ENCODE measurements at regions not wholly inside any gene's neighbourhood (a gene's known extent, or its start where the extent isn't known, plus 50 kb on each side); places are given as distances from the start of the nearest gene placed in this dataset.

DNA sequence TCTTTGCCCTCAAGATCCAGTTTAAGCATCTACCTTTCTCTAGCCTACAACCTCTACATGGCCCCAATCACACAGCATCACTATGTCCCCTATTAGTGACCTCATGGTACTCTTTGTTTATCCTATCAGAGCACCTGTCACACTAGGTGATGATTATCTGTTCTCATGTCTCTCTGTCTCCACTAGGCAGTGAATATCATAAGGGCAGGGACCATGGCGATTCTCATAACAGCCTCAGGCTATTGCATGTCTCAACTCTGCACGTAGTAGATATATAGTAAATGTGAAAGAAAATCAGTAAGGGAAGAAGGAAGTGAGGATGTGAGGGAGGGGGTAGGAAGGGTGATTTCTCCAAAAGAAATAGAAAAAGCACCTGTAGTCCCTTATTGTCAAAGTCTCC is 311.0 kb downstream of the NSG2 start:
- Mint-ChIP-seq H3K4me1 (ENCODE audit: unreplicated experiment) (peaks cover 19% of the 10 kb centered on the region), H3K36me3 (no peaks in the 10 kb centered on the region), H3K9me3 (peaks cover 6% of the 10 kb centered on the region), H3K27ac (peak overlapping the region; percentile 16), H3K4me3 (no peak overlapping the region), H3K27me3 (peaks cover 9% of the 10 kb centered on the region)
- TF ChIP-seq, protein P1, sequence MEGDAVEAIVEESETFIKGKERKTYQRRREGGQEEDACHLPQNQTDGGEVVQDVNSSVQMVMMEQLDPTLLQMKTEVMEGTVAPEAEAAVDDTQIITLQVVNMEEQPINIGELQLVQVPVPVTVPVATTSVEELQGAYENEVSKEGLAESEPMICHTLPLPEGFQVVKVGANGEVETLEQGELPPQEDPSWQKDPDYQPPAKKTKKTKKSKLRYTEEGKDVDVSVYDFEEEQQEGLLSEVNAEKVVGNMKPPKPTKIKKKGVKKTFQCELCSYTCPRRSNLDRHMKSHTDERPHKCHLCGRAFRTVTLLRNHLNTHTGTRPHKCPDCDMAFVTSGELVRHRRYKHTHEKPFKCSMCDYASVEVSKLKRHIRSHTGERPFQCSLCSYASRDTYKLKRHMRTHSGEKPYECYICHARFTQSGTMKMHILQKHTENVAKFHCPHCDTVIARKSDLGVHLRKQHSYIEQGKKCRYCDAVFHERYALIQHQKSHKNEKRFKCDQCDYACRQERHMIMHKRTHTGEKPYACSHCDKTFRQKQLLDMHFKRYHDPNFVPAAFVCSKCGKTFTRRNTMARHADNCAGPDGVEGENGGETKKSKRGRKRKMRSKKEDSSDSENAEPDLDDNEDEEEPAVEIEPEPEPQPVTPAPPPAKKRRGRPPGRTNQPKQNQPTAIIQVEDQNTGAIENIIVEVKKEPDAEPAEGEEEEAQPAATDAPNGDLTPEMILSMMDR (conservative IDR thresholded peaks at IDR 0.05) = no peak
- DNase-seq (ENCODE audit: extremely low spot score, unreplicated experiment) = no peak

DNA sequence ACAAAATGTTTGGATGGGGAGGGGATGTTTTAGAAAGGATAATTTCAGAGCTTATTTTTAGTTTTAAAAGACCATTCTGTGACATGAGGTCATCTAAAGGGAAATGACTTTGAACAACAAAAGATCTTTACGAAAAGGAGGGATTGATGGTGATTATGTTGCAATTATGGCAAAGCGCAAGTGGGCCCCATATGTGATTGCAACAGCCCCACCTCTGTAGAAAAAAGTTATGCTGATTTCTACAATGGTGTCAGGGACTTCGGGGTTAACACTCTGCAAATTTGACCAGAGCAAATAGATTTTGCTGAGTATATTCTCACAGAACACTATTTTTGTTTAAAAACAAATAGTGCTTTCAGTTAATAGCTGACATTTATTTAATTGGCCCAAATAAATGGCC is 312.8 kb downstream of the NSG2 start:
- Mint-ChIP-seq H3K4me1 (ENCODE audit: unreplicated experiment) (peaks cover 19% of the 10 kb centered on the region), H3K27ac (no peak overlapping the region), H3K4me3 (peak overlapping the region; percentile 60), H3K36me3 (no peaks in the 10 kb centered on the region), H3K27me3 (peaks cover 9% of the 10 kb centered on the region), H3K9me3 (peaks cover 10% of the 10 kb centered on the region)
- DNase-seq (ENCODE audit: extremely low spot score, unreplicated experiment) = no peak
- TF ChIP-seq, protein P1 (conservative IDR thresholded peaks at IDR 0.05) = no peak

DNA sequence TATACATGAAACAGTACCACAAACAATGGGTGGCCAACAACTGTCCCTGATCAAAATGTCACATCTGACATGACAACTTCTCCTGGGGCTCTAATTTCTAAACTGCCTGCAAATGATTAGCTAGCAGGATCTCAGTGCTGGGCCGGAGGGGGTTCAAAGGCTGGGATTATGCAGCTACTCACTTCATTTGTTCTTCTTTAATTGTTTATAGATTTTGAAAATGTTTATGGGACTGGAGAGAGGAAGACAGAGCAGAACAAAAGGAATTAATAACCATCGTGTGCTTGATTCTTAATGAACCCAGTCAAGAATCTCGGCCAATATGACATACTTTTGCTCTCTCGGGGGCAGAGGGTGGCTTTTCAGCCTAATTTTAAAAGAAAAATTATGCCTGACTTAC is 313.6 kb downstream of the NSG2 start:
- Mint-ChIP-seq H3K36me3 (no peaks in the 10 kb centered on the region), H3K27me3 (peaks cover 13% of the 10 kb centered on the region), H3K9me3 (peaks cover 10% of the 10 kb centered on the region), H3K27ac (no peak overlapping the region), H3K4me1 (ENCODE audit: unreplicated experiment) (peaks cover 19% of the 10 kb centered on the region), H3K4me3 (no peak overlapping the region)
- TF ChIP-seq, protein P1 (conservative IDR thresholded peaks at IDR 0.05) = no peak
- DNase-seq (ENCODE audit: extremely low spot score, unreplicated experiment) = no peak

DNA sequence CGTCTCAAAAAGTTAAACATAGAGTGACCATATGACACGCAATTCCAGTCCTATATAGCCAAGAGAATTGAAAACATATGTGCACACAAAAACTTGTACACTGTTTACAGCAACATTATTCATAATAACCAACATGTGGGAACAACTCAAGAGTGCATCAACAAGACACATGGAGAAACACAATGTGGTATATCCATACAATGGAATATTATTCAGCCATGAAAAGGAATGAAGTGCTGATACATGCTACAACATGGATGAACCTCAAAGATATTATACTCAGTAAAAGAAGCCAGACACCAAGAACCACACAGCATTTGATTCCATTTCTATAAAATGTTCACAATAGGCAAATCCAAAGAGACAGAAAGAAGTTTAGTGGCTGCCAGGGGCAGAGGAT is 317.0 kb downstream of the NSG2 start:
- H3K4me1 Mint-ChIP-seq (ENCODE audit: unreplicated experiment) = peaks cover 19% of the 10 kb centered on the region
- H3K27me3 Mint-ChIP-seq = peaks cover 11% of the 10 kb centered on the region
- no peak for DNase-seq (ENCODE audit: extremely low spot score, unreplicated experiment)
- H3K27ac Mint-ChIP-seq = no peak overlapping the region
- no peaks in the 10 kb centered on the region for H3K36me3 Mint-ChIP-seq
- TF ChIP-seq, protein P1 (conservative IDR thresholded peaks at IDR 0.05) = no peak
- no peak overlapping the region for H3K4me3 Mint-ChIP-seq
- H3K9me3 Mint-ChIP-seq = peaks cover 5% of the 10 kb centered on the region

DNA sequence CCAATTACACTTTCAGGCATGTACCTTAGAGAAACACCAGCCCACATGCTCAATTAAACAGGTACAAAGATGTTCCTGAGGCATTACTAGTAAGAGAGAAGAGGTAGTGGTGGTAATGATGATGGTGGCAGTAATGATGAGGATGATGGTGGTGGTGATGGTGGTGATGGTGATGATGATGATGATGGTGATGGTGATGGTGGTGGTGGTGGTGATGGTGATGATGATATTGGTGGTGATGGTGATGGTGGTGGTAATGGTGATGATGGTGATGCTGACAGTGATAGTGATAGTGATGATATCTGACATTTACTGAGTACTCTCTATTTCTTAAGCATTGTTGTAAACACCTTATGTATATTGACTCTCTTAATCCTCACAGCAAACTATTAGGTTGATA is 318.4 kb downstream of the NSG2 start:
- Mint-ChIP-seq H3K27ac (no peak overlapping the region), H3K27me3 (peaks cover 11% of the 10 kb centered on the region), H3K4me1 (ENCODE audit: unreplicated experiment) (peaks cover 12% of the 10 kb centered on the region), H3K4me3 (no peak overlapping the region), H3K9me3 (peaks cover 5% of the 10 kb centered on the region), H3K36me3 (no peaks in the 10 kb centered on the region)
- TF ChIP-seq, protein P1 (conservative IDR thresholded peaks at IDR 0.05) = no peak
- DNase-seq (ENCODE audit: extremely low spot score, unreplicated experiment) = no peak

DNA sequence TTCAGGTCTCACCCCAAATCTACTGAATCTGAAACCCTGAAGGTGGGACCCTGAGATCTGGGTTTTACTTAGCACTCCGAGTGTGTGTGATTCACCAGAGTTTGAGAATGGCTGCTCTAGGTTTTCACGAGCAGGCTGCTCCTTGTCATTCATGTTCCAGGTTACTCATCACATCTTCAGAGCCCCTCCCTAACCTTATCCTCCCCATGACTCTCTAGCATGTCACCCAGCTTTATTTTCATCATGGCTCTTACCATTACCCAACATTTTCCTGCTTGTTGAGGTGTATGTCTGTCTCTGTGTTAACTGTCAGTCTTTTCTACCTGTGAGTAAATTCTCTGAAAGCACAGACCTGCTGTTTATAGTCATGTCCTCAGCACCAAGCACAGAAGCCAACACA is 319.2 kb downstream of the NSG2 start:
- DNase-seq (ENCODE audit: extremely low spot score, unreplicated experiment) = no peak
- Mint-ChIP-seq H3K9me3 (peaks cover 5% of the 10 kb centered on the region), H3K36me3 (no peaks in the 10 kb centered on the region), H3K4me1 (ENCODE audit: unreplicated experiment) (peaks cover 4% of the 10 kb centered on the region), H3K27me3 (peaks cover 11% of the 10 kb centered on the region), H3K27ac (no peak overlapping the region), H3K4me3 (no peak overlapping the region)
- TF ChIP-seq, protein P1 (conservative IDR thresholded peaks at IDR 0.05) = no peak
